ENCODE measurements at regions not wholly inside any gene's neighbourhood (a gene's known extent, or its start where the extent isn't known, plus 50 kb on each side); places are given as distances from the start of the nearest gene placed in this dataset.
"Not testable (repeated sequence)": the region's sequence is repeated elsewhere in the genome, so short reads cannot be mapped to it uniquely, and the experiment has no call there.

DNA sequence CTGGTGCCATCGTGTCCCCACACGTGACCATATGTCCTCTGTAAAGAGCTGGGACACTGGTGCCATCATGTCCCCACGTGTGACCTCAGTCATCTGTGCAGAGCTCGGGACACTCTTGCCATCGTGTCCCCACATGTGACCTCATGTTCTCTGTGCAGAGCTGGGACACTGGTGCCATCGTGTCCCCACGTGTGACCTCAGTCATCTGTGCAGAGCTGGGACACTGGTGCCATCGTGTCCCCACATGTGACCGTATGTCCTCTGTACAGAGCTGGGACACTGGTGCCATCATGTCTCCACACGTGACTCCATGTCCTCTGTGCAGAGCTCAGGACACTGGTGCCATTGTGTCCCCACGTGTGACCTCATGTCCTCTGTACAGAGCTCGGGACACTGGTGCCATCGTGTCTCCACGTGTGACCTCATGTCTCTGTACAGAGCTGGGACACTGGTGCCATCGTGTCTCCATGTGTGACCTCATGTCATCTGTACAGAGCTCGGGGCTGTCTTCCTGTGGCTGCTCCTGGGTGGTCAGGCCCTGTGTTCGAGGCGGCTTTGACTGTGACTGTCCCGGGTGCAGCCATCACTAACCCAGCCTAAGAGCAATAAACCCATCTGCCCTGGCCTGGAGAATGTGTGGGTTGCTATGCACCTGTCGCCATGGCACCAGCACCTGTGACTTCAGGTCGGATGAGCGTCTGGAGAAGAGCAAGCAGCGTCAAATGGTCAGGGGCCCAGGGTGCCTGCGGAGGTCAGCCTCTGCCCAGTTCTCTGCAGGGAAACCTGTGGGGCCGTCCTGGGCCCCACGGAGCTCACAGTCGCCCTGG lies 334.4 kb downstream of the ADGRD1 start:
- DNase-seq (ENCODE audit: low read depth), result no peak

DNA sequence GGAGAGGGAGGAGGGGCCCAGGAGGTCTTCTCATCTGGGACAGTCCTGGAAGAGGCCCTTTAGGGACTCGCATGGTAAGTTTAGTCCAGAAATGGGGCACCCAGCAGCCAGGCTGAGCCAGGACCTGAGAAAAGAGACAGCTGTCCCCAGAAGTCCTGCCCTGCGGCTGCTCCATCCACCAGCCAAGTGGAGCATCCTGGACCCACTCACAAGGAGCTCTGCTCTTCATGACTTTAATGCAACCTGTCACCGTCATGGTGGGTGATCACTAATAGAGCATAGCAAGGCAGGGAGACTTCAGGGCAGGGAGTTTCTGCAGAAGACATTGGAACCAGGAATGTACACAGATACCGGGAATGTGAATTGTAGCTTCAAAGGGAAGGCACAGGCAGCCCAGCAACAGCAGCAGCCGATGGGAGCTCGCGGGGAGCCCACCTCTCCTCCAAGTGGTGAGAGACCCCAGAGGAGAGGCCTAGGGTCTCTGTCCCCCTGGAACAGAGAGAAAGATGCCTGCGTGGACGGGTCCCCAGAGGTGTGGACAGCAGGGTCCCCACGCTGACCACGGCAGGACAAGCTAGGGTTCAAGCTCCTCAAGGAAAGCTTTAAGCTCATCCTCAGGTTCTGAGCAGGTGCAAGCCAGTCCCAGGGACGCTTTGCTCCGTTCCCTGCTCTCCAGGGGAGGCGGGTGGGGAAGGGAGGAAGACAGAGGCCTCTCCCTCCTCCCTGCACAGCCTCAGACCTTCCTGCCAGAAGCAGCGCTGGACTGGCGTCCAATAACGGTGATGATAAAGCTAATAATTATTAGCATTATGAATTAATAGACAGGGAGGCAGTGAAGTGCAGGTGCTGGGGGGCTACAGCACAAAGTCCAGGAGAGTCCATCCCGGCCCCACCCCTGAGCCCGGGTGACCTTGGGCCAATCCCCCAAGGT lies 335.3 kb downstream of the ADGRD1 start:
- not testable (repeated sequence) for DNase-seq (ENCODE audit: low read depth)

DNA sequence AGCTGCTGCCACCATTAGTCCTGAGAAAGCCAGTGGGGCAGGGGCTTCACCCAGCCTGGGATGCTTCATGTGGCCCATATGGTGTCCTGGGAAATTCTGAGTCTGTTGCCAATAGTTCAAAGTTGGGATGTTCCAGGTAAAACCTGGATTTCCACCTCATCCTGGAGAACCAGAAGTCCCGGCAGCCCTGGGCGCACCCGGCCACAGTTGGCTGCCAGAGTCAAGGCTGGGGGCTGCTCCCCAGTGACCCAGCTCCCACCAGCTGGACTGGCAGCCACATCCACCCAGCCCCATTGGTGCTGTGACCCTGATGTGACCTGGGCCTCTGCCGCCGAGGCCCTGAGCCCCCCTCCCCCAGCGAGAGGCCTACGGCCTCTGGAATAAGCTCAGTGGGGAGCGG lies 336.1 kb downstream of the ADGRD1 start:
- not testable (repeated sequence) for DNase-seq (ENCODE audit: low read depth)

DNA sequence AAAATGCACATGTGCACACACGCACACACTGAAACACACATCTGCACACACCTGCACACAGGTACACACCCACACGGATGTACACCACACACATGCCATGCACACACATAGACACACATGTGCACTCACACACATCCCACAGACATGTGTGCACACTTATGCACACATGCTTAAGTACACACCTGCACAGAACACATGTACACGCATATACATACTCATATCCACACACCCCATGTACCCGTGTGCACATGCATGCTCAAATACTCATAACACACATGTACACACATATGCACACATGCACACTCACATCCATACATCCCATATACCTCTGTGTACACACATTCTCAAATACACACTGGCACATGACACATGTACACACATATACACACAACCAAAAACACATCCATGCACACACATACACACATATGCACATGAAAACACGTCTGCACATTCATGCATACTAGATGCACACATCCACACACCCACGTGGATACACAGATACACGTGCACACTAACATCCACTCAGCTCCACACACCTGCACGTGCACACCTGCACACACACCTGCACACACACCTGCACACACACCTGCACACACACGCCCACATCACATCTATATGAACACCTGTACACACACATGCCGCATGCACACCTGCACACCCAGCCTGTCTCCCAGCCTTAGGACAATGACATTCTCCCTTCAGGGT lies 336.7 kb downstream of the ADGRD1 start:
- DNase-seq (ENCODE audit: low read depth), result no peak

DNA sequence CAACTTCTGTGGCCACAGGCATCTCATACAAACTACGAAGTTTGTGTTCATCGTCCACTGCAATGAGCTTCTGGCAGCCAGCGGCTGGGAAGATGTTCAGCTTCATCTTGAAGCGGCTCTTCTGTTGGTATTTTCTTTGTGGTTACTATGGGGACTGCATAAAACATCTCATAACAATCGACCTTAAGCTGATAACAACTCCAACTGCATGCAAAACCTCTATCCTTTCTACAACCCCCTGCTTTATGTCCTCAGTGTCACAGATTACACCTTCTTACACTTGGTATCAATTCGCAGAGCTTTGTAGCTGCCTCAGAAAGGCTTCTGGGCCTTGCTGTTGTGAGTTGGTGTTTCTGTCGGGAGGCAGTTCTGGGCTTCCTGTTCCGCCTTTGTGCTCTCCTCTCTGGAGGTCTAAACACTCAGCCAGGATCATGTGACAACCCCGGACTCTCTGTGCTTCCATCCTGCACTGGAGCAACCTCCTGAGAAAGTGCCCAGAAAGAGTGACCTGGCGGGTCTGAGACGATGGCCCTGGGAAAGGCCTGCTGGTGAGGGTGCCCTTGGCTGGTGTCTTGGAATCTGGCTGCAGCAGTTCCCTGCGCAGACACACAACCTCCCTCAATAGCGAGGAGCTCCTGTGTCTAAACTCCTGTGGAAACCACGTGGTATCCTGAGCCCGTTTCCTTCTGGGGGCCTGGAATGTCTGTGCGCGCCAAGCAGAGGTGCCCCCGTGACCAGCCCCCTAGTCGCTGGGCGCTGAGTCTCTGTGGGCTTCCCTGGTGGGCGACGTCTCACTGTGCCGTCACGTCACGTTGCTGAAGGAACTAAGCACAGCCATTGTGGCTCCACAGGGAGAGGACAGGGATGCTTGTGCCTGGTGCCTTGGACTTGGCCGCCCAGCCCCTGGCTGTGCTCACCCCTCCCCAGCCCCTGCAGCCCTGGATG lies 339.6 kb downstream of the ADGRD1 start:
- DNase-seq (ENCODE audit: low read depth), result not testable (repeated sequence)

DNA sequence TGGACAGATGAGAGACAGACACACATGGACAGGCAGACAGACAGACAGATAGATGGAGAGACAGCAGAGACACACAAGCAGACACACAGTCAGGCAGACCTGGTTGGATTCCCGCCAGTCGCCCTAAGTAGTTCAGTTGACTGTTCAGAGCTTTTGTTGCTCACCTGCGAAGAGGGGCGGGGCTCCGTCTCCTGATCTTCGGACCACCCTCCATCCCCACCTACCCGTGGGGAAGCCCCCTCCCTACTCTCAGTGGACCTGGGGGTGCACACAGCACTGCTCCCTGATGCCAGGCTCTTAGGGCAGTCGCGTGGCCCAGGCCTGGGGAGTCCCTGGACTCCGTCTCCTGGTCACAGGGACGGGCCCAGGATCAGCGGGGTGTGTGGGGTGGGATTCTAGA lies 341.0 kb downstream of the ADGRD1 start:
- not testable (repeated sequence) for DNase-seq (ENCODE audit: low read depth)

- not testable (repeated sequence) for DNase-seq (ENCODE audit: low read depth)
Measured at GRCh38 chr12:131295117-131295516, 341.4 kb downstream of the ADGRD1 start.

- not testable (repeated sequence) for DNase-seq (ENCODE audit: low read depth)
Measured at GRCh38 chr12:131295559-131295958, 341.9 kb downstream of the ADGRD1 start.

- DNase-seq (ENCODE audit: low read depth), result not testable (repeated sequence)
Measured at GRCh38 chr12:131296136-131296535, 342.4 kb downstream of the ADGRD1 start.

GRCh38 chr12:131296651-131297050 lies 342.9 kb downstream of the ADGRD1 start:
- not testable (repeated sequence) for DNase-seq (ENCODE audit: low read depth)

GRCh38 chr12:131298526-131299369 lies 345.0 kb downstream of the ADGRD1 start:
- not testable (repeated sequence) for DNase-seq (ENCODE audit: low read depth)

DNA sequence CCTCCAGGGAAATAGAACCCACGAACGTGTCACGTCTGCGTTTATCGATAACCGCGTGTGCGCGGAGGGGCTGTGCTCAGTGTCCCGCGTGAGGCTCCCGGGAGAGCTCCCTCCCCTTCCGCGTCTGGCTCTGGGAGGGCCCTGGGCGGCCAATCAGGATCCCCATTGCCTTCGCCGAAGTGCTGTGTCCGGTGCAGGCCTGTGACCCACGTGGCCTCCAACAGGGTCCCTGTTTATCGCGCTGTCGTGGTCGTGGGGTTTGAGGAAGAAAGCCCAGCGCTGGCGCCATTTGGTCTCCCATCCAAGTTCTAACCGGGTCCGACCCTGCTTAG lies 345.6 kb downstream of the ADGRD1 start:
- not testable (repeated sequence) for DNase-seq (ENCODE audit: low read depth)

DNA sequence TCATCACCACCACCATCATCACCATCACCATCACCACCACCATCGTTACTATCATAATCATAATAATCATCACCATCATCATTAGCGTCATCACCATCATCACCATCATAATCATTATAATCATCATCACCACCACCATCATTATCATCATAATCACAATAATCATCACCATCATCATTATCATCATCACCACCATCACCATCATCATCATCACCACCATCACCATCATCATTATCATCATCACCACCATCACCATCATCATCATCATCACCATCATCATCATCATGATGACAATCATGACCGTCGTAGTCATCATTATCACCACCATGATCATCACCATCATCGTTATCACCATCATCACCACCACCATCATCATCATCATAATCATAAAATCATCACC lies 349.9 kb downstream of the ADGRD1 start:
- not testable (repeated sequence) for DNase-seq (ENCODE audit: low read depth)

GRCh38 chr12:131304642-131305041 lies 350.9 kb downstream of the ADGRD1 start:
- not testable (repeated sequence) for DNase-seq (ENCODE audit: low read depth)

DNA sequence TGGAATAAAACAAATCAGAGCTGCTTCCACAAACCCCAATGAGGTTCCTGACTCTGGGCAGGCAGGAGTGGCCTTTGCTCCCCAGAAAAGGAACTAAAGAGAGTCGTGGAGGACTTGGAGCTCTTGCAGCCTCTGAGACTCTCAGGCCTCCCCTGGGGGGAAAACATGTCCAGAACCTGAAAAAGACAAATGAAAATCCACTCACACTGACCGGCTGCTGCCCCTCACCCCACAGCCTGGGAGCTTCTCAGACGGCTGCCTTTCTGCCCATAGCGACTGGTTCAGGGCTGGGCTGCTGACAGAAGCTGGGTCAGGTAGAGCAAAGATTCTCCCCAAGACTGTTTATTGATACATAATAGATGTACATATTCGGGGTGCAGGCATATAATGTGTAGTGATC lies 356.0 kb downstream of the ADGRD1 start:
- no peak for DNase-seq (ENCODE audit: low read depth)

DNA sequence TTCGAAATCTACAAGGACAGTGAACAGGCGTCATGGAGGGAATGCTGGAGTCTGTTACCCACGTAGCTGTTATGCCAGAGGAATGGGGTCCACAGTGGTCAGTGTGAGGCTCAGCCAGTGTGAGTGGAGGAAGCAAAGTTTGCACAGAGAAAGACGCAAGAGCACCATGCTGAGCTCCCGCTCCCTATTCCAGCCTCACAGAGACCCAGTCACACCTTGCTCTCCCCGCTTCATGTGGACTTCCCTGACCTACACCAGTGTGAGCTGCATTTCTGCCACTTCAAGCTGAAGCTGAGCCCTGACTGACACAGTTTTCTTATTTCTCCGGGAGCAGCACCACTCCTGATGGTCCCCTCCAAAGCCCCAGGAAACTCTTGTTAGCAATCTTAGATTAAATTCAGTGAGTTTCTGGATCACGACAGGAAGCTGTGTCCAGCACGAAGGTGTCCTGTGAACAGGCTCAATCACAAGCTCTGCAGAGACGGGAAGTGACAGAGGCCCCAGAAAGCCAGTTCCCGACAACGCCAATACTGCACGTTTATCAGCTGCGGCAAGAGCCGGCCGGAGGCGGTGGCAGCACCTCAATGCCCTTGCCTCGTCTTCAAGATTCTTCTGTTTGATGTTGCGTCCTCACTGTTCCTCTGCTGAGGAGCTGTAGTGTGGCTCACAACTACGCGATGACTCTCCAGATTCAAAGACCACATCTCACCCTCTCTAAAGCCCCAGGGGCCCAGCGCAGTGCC lies 356.7 kb downstream of the ADGRD1 start:
- not testable (repeated sequence) for DNase-seq (ENCODE audit: low read depth)

DNA sequence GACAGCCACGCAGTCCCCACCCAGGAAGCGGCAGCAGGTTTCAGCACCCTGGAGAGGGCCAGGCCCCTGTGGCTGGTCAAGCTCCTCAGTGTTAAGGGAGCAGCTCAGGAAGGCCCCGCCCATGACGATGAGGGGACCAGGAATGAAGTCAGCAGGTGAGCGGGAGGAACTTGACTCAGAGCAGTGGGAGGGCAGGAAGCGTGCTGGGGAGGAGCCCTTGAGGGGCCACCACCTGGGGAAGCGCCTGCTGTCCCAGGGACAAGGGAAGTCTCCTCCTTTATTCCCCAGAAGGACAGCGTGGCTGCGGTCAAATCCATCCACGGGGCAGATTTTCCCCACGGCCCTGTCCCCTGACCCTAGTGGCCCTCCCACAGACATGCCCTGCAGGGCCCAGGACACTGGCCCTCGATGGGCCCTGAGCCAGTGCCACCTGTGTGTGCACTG lies 357.6 kb downstream of the ADGRD1 start:
- not testable (repeated sequence) for DNase-seq (ENCODE audit: low read depth)

DNA sequence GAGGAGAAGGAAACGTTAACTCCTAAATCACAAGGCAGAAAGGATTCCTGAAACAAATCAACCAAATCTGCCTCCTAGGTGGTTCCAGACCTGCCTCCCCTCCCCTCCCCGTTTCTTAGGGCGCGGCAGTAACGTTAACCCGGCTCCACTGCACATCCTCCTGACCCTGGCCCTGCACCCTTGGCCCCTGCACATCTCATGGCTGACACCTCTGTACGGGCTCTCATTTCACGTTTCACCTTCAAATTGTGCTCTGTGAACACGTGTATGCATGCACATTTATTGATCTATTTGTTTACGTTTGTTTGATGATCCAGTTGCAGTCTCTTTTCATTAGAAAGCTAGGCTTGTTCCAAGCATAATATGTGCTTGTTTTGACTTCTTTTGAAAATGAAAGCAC lies 358.1 kb downstream of the ADGRD1 start:
- no peak for DNase-seq (ENCODE audit: low read depth)

DNA sequence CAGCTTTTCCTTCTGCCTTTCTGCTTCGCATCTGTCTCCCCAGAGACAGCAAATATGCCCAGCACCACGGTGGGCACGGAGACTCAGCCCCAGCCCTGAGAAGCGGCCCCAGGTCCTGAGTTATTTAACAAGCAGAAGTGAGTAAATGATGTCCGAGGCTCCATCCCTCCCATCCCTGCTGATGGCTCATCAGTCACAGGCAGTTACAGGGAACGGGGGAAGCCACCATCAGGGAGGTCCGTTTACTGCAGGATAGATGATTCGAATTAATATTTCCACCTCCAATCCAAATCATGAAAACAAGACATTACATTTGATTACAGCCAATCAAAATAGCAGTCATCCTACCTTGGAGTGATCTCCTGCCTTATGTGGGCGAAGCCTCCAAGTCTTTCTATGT lies 358.7 kb downstream of the ADGRD1 start:
- DNase-seq (ENCODE audit: low read depth), result not testable (repeated sequence)
